ENCODE measurements at regions not wholly inside any gene's neighbourhood (a gene's known extent, or its start where the extent isn't known, plus 50 kb on each side); places are given as distances from the start of the nearest gene placed in this dataset.

DNA sequence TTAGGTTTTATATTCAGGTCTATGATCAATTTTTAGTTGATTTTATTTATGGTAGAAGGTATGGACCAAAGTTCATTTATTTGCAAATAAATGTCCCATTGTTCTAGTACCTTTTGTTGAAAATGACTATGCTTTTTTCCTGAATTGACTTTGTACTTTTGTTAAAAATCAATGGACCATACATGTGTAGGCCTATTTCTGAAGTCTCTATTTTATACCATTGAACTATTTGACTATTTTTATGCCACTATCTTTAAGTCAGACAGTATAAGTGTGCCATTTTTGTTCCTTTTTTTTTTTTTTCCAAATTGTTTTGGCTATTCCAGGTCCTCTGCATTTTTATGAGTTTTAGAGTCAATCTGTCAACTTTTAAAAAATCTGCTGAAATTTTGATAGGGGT, 73.6 kb upstream of the UGP2 start:
- H3K4me1 ChIP-seq = peaks cover 0 to 8% (median 0%) of the 10 kb centered on the region in 4 donors
- no peak for TF ChIP-seq POLR2A (IDR thresholded peaks at IDR 0.05; ENCODE audit: low read depth)
- no peak for TF ChIP-seq POLR2AphosphoS5 (IDR thresholded peaks at IDR 0.05)
- TF ChIP-seq EP300 (IDR thresholded peaks at IDR 0.05) = no peak
- TF ChIP-seq, protein P1, sequence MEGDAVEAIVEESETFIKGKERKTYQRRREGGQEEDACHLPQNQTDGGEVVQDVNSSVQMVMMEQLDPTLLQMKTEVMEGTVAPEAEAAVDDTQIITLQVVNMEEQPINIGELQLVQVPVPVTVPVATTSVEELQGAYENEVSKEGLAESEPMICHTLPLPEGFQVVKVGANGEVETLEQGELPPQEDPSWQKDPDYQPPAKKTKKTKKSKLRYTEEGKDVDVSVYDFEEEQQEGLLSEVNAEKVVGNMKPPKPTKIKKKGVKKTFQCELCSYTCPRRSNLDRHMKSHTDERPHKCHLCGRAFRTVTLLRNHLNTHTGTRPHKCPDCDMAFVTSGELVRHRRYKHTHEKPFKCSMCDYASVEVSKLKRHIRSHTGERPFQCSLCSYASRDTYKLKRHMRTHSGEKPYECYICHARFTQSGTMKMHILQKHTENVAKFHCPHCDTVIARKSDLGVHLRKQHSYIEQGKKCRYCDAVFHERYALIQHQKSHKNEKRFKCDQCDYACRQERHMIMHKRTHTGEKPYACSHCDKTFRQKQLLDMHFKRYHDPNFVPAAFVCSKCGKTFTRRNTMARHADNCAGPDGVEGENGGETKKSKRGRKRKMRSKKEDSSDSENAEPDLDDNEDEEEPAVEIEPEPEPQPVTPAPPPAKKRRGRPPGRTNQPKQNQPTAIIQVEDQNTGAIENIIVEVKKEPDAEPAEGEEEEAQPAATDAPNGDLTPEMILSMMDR (IDR thresholded peaks at IDR 0.05) = no peak
- no peak for DNase-seq (ENCODE audit: extremely low spot score)
- H3K27me3 ChIP-seq = no peaks in the 10 kb centered on the region
- intact Hi-C loops (cut with DNase I) = no loop called here
- no peak overlapping the region for H3K4me3 ChIP-seq
- no peaks in the 10 kb centered on the region for H3K36me3 ChIP-seq
- no peak overlapping the region for H3K27ac ChIP-seq (replicated peaks in 1 of 4)
- peaks cover 0 to 13% (median 0%) of the 10 kb centered on the region in 4 donors for H3K9me3 ChIP-seq

DNA sequence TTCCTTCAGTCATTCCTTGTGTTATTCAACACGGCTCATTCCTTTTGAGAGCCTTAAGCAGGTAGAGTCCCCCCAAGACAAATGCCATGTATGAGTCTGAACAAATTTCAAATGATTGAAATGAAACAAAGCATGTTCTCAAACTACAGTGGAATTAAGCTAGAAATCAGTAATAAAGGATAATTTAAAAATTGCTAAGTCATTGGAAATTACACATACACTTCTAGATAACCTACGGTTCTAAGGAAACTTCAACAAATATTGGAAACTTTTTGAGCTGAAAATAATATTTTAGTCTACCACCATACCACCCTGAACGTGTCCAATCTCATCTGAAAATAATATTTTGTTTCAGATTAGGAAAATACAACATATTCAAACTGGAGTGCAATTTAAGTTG, 71.8 kb upstream of the UGP2 start:
- WGBS = 77% methylated on average over 3 of the region's 3 CpGs

DNA sequence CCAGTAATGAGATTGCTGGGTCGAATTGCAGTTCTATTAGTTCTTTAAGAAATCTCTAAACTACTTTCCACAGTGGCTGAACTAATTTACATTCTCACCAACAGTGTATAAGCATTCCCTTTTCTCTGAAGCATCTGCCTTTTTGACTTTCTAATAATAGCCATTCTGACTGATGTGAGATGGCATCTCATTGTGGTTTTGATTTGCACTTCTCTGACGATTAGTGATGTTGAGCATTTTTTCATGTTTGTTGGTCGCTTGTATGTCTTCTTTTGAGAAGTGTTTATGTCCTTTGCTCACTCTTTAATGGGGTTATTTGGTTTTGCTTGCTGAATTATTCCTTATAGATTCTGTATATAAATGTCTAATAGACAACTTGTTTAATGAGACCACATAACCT, 69.6 kb upstream of the UGP2 start:
- Histone ChIP-seq H3K4me3 (no peak overlapping the region), H3K27ac (replicated peaks in 1 of 4) (no peak overlapping the region), H3K9me3 (peaks cover 0 to 8% (median 0%) of the 10 kb centered on the region in 4 donors), H3K27me3 (no peaks in the 10 kb centered on the region), H3K36me3 (no peaks in the 10 kb centered on the region), H3K4me1 (no peaks in the 10 kb centered on the region)
- 88% methylated on average over 3 of the region's 3 CpGs for WGBS
- intact Hi-C loops (cut with DNase I) = no loop called here
- TF ChIP-seq EP300 (IDR thresholded peaks at IDR 0.05) = no peak
- TF ChIP-seq POLR2A (IDR thresholded peaks at IDR 0.05; ENCODE audit: low read depth) = no peak
- no peak for TF ChIP-seq POLR2AphosphoS5 (IDR thresholded peaks at IDR 0.05)
- TF ChIP-seq, protein P1 (IDR thresholded peaks at IDR 0.05) = no peak
- DNase-seq (ENCODE audit: extremely low spot score) = no peak

More for the DNA sequence above, 71.8 kb upstream of the UGP2 start:
- no peaks in the 10 kb centered on the region for H3K27me3 ChIP-seq
- DNase-seq (ENCODE audit: extremely low spot score) = no peak
- H3K4me1 ChIP-seq = peaks cover 0 to 3% (median 0%) of the 10 kb centered on the region in 4 donors
- intact Hi-C loops (cut with DNase I) = no loop called here
- no peak overlapping the region for H3K4me3 ChIP-seq
- no peaks in the 10 kb centered on the region for H3K36me3 ChIP-seq
- H3K9me3 ChIP-seq = peaks cover 0 to 13% (median 0%) of the 10 kb centered on the region in 4 donors
- TF ChIP-seq POLR2A (IDR thresholded peaks at IDR 0.05; ENCODE audit: low read depth) (no peak), EP300 (IDR thresholded peaks at IDR 0.05) (no peak), POLR2AphosphoS5 (IDR thresholded peaks at IDR 0.05) (no peak)
- TF ChIP-seq, protein P1 (IDR thresholded peaks at IDR 0.05) = no peak
- H3K27ac ChIP-seq (replicated peaks in 1 of 4) = no peak overlapping the region

DNA sequence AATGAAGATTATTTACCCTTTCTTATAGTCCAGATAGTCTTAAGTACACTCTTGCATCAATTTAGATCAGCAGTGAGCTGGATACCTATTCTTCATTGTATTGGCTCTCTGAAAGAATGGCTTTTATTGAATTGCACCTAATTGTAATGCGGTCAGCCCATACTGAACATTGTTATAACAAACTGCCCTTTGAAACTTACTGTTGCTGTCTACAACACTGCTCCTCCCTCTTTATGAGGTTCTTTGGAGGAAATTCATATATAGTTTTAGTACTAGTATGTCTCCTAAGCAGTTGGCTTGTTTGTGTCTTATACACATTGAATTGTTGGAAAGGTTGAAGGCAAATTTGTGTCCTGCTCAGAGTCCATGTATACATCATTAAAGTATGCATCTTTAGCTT, 66.5 kb upstream of the UGP2 start:
- no peak overlapping the region for H3K4me3 ChIP-seq
- H3K4me1 ChIP-seq = no peaks in the 10 kb centered on the region
- H3K36me3 ChIP-seq = no peaks in the 10 kb centered on the region
- intact Hi-C loops (cut with DNase I) = no loop called here
- 100% methylated on average over 1 of the region's 1 CpG for WGBS
- no peak for DNase-seq (ENCODE audit: extremely low spot score)
- no peaks in the 10 kb centered on the region for H3K9me3 ChIP-seq
- TF ChIP-seq, protein P1 (IDR thresholded peaks at IDR 0.05) = no peak
- TF ChIP-seq POLR2A (IDR thresholded peaks at IDR 0.05; ENCODE audit: low read depth) = no peak
- no peak for TF ChIP-seq POLR2AphosphoS5 (IDR thresholded peaks at IDR 0.05)
- TF ChIP-seq EP300 (IDR thresholded peaks at IDR 0.05) = no peak
- H3K27me3 ChIP-seq = no peaks in the 10 kb centered on the region
- no peak overlapping the region for H3K27ac ChIP-seq (replicated peaks in 1 of 4)

DNA sequence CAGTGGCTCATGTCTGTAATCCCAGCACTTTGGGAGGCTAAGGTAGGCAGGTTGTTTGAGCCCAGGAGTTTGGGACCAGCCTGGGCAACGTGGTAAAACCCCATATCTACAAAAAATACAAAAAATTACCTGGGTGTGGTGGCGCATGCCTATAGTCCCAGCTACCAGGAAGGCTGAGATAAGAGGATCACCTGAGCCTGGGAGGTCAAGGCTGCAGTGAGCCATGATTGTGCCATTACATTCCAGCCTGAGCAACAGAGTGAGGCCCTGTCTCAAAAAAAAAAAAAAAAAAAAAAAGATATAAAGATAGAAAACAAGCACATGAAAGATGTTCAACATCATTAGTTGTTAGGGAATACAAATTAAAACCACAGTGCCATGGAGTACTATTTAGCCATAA, 65.3 kb upstream of the UGP2 start:
- Histone ChIP-seq H3K4me3 (no peak overlapping the region), H3K9me3 (no peaks in the 10 kb centered on the region), H3K4me1 (no peaks in the 10 kb centered on the region), H3K27me3 (no peaks in the 10 kb centered on the region), H3K27ac (replicated peaks in 1 of 4) (no peak overlapping the region), H3K36me3 (no peaks in the 10 kb centered on the region)
- intact Hi-C loops (cut with DNase I) = no loop called here
- 97% methylated on average over 2 of the region's 2 CpGs for WGBS
- TF ChIP-seq POLR2AphosphoS5 (IDR thresholded peaks at IDR 0.05) = no peak
- TF ChIP-seq, protein P1 (IDR thresholded peaks at IDR 0.05) = no peak
- no peak for TF ChIP-seq EP300 (IDR thresholded peaks at IDR 0.05)
- TF ChIP-seq POLR2A (IDR thresholded peaks at IDR 0.05; ENCODE audit: low read depth) = no peak
- no peak for DNase-seq (ENCODE audit: extremely low spot score)
